Osteoblast (primary cell): ENCODE measurements at regions not wholly inside any gene's neighbourhood (a gene's known extent, or its start where the extent isn't known, plus 50 kb on each side); places are given as distances from the start of the nearest gene placed in this dataset.

Experiments
- DNase-seq: peaks from one replicate; pipeline ENCODE4 v3.0.0; 2011; ENCODE audit warnings: low spot score, mixed read lengths; ENCODE audit not compliant: insufficient read length; ENCODE audit errors: missing footprints
- H2AFZ ChIP-seq: 2 replicates; pipeline ENCODE4 v1.6.0; 2011; ENCODE audit warnings: mild to moderate bottlenecking, low read length
- H3K27ac ChIP-seq: 2 replicates; pipeline ENCODE4 v1.5.1; 2011; ENCODE audit warnings: mild to moderate bottlenecking, low read depth, low read length, moderate library complexity
- H3K27me3 ChIP-seq: 2 replicates; pipeline ENCODE4 v1.6.0; 2012; ENCODE audit warnings: mild to moderate bottlenecking, control low read depth, inconsistent platforms, low read length, moderate library complexity; ENCODE audit not compliant: insufficient read depth
- H3K36me3 ChIP-seq: 2 replicates; pipeline ENCODE4 v1.5.1; 2011; ENCODE audit warnings: mild to moderate bottlenecking, low read length, control low read depth, moderate library complexity; ENCODE audit not compliant: insufficient read depth
- H3K4me1 ChIP-seq: 2 replicates; pipeline ENCODE4 v1.5.1; 2011; ENCODE audit warnings: mild to moderate bottlenecking, low read length, control low read depth, moderate library complexity; ENCODE audit not compliant: insufficient read depth
- H3K4me2 ChIP-seq: 2 replicates; pipeline ENCODE4 v1.6.0; 2011; ENCODE audit warnings: mild to moderate bottlenecking, low read length; ENCODE audit not compliant: insufficient read depth
- H3K4me3 ChIP-seq: fragments of 200-600 bp; sonication (generic); 3 replicates; pipeline ENCODE4 v1.5.1; 2012; ENCODE audit warnings: mild to moderate bottlenecking, low read length, inconsistent platforms; ENCODE audit not compliant: insufficient read depth
- H3K79me2 ChIP-seq: 2 replicates; pipeline ENCODE4 v1.6.0; 2012; ENCODE audit warnings: mild to moderate bottlenecking, low read length, control low read depth, inconsistent platforms; ENCODE audit not compliant: insufficient read depth
- H3K9me3 ChIP-seq: 2 replicates; pipeline ENCODE4 v1.5.1; 2011; ENCODE audit warnings: low read depth, low read length, control low read depth
- H4K20me1 ChIP-seq: 2 replicates; pipeline ENCODE4 v1.6.0; 2012; ENCODE audit warnings: mild to moderate bottlenecking, low read length, control low read depth; ENCODE audit not compliant: insufficient read depth
- TF ChIP-seq, protein P1 (sequence below): IDR thresholded peaks from 2 replicates; pipeline ENCODE4 v1.5.1; 2011; ENCODE audit warnings: mild to moderate bottlenecking, low read depth, low read length, moderate library complexity; ENCODE audit errors: extremely low read depth

DNA sequence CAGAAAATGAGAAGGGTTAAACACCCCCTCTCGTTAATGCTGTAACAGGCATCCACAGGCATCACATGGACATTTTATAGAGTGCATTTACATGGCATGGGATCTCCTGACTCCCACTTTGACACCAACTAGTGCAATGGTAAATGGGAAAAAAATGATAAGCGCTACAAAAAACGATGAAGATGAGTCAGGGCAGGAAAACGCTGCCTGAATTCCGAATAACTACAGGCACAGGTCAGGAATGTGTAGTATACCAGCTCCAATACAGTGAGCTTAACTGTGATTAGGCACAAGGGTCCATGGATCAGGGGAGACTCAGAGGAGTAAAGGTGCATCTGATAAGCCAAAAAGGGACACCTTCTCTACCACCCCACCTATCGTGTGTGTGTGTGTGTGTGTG is 223.6 kb downstream of the FOXO1 start:
- Histone ChIP-seq H3K27me3 (no peaks in the 10 kb centered on the region), H2AFZ (no peak overlapping the region), H3K79me2 (no peaks in the 10 kb centered on the region), H3K4me2 (no peak overlapping the region), H3K36me3 (no peaks in the 10 kb centered on the region), H4K20me1 (no peaks in the 10 kb centered on the region), H3K4me3 (no peak overlapping the region), H3K9me3 (no peaks in the 10 kb centered on the region), H3K27ac (no peak overlapping the region), H3K4me1 (peaks cover 36% of the 10 kb centered on the region)
- DNase-seq: no peak
- TF ChIP-seq, protein P1, sequence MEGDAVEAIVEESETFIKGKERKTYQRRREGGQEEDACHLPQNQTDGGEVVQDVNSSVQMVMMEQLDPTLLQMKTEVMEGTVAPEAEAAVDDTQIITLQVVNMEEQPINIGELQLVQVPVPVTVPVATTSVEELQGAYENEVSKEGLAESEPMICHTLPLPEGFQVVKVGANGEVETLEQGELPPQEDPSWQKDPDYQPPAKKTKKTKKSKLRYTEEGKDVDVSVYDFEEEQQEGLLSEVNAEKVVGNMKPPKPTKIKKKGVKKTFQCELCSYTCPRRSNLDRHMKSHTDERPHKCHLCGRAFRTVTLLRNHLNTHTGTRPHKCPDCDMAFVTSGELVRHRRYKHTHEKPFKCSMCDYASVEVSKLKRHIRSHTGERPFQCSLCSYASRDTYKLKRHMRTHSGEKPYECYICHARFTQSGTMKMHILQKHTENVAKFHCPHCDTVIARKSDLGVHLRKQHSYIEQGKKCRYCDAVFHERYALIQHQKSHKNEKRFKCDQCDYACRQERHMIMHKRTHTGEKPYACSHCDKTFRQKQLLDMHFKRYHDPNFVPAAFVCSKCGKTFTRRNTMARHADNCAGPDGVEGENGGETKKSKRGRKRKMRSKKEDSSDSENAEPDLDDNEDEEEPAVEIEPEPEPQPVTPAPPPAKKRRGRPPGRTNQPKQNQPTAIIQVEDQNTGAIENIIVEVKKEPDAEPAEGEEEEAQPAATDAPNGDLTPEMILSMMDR: no peak

DNA sequence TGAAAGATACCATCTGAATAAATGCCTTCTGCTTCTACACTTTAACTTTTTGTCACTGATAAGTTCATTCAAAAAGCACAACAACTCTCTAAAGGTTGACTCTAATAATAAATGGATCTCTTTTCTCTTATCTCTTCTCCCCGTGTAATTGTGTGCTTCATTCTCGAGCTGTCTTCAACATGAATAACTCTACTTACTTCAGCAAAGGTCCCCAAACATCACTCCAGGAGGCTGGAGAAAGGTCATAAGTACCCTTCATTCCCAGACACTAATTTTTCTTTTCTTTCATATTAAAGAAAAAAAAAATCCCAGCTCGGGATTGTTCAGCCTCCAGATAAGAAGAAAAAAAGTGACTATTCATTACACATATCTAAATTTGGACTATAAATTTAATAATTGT is 222.2 kb downstream of the FOXO1 start:
- H3K4me2 ChIP-seq: no peak overlapping the region
- no peaks in the 10 kb centered on the region for H3K79me2 ChIP-seq
- no peak overlapping the region for H3K27ac ChIP-seq
- no peaks in the 10 kb centered on the region for H3K36me3 ChIP-seq
- DNase-seq: no peak
- no peaks in the 10 kb centered on the region for H3K9me3 ChIP-seq
- peaks cover 22% of the 10 kb centered on the region for H3K4me1 ChIP-seq
- H3K4me3 ChIP-seq: no peak overlapping the region
- no peaks in the 10 kb centered on the region for H3K27me3 ChIP-seq
- no peaks in the 10 kb centered on the region for H4K20me1 ChIP-seq
- TF ChIP-seq, protein P1: no peak
- H2AFZ ChIP-seq: no peak overlapping the region

DNA sequence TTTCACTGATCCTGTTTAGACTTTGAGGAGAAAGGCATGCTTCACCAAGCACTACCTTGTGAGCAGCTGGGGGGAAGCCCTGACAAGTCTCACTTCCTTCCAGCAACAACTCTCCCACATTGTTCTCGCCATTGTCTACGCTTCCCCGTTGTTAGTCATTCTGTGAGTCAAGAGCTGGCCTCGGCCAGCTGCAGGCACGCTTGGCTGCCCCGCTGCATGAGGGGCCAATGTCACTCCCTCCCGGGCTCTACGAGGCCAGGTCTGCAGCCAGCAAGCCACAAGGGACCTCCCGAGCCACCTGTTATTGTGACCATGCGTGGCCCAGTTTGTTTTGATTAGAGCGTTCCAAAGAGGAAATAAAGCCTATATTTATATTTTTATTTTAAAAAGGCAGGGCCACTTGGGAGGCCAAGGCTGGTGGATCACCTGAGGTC is 220.9 kb downstream of the FOXO1 start:
- TF ChIP-seq, protein P1: no peak
- H2AFZ ChIP-seq: peak overlapping the region; percentile 39
- no peaks in the 10 kb centered on the region for H3K9me3 ChIP-seq
- H3K79me2 ChIP-seq: no peaks in the 10 kb centered on the region
- no peaks in the 10 kb centered on the region for H4K20me1 ChIP-seq
- no peaks in the 10 kb centered on the region for H3K36me3 ChIP-seq
- no peak overlapping the region for H3K4me3 ChIP-seq
- peak; percentile 76 for DNase-seq
- H3K27ac ChIP-seq: peak overlapping the region; percentile 44
- H3K4me1 ChIP-seq: peaks cover 18% of the 10 kb centered on the region
- no peak overlapping the region for H3K4me2 ChIP-seq
- H3K27me3 ChIP-seq: no peaks in the 10 kb centered on the region

DNA sequence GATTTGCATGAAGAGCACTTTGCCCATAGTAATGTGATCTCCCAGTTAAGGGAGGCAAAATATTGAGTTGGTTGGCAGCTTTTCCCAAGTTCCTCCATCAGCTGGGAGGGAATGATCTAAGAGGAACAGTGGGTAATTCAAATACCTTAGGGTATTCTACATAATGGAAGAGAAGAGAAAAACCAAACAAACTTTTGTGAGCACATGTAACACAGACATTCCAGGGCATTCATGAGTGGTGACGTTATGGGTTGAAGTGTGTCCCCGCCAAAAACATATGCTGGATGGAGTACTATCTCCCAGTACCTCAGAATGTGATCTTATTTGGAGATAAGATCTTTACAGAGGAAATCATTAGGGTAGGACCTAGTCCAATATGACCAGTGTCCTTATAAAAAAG is 220.1 kb downstream of the FOXO1 start:
- Histone ChIP-seq H3K27ac (peak overlapping the region; percentile 1), H3K36me3 (no peaks in the 10 kb centered on the region), H4K20me1 (no peaks in the 10 kb centered on the region), H3K27me3 (no peaks in the 10 kb centered on the region), H2AFZ (no peak overlapping the region), H3K4me2 (no peak overlapping the region), H3K4me1 (peaks cover 14% of the 10 kb centered on the region), H3K4me3 (no peak overlapping the region), H3K9me3 (no peaks in the 10 kb centered on the region), H3K79me2 (no peaks in the 10 kb centered on the region)
- TF ChIP-seq, protein P1: no peak
- no peak for DNase-seq
